Iris pigment epithelial cell (primary cell): ENCODE measurements at regions not wholly inside any gene's neighbourhood (a gene's known extent, or its start where the extent isn't known, plus 50 kb on each side); places are given as distances from the start of the nearest gene placed in this dataset.
A peak's percentile ranks its signal among the peaks of the same experiment; 100 is the strongest.
"Not testable (repeated sequence)": the region's sequence is repeated elsewhere in the genome, so short reads cannot be mapped to it uniquely, and the experiment has no call there.

Source experiments
- DNase-seq: peaks from one replicate; pipeline ENCODE4 v3.0.0-alpha.2; 2011; ENCODE audit warnings: low read depth

- no peak for DNase-seq
Measured at GRCh38 chr5:27963050-27963783, 924.8 kb upstream of the CDH9 start.

- DNase-seq = peak; percentile 36
Measured at GRCh38 chr5:27962198-27962597, 923.8 kb upstream of the CDH9 start.

GRCh38 chr5:27947088-27947487, 908.7 kb upstream of the CDH9 start:
- peak; percentile 23 for DNase-seq

GRCh38 chr5:27944471-27944870, 906.1 kb upstream of the CDH9 start:
- peak; percentile 55 for DNase-seq

- no peak for DNase-seq
Measured at GRCh38 chr5:27938989-27939388, 900.6 kb upstream of the CDH9 start.

- DNase-seq = no peak
Measured at GRCh38 chr5:27928060-27928459, 889.7 kb upstream of the CDH9 start.

- DNase-seq = no peak
Measured at GRCh38 chr5:27911216-27911615, 872.8 kb upstream of the CDH9 start.

- no peak for DNase-seq
Measured at GRCh38 chr5:27908341-27908740, 870.0 kb upstream of the CDH9 start.

GRCh38 chr5:27906931-27907601, 868.7 kb upstream of the CDH9 start:
- DNase-seq = peak; percentile 11

GRCh38 chr5:27906481-27906880, 868.1 kb upstream of the CDH9 start:
- DNase-seq = no peak

- DNase-seq = no peak
Measured at GRCh38 chr5:27900761-27901160, 862.4 kb upstream of the CDH9 start.

- peak; percentile 31 for DNase-seq
Measured at GRCh38 chr5:27876071-27876470, 837.7 kb upstream of the CDH9 start.

- DNase-seq = peak; percentile 8
Measured at GRCh38 chr5:27875148-27875547, 836.8 kb upstream of the CDH9 start.

GRCh38 chr5:27868292-27868691, 829.9 kb upstream of the CDH9 start:
- no peak for DNase-seq

- peak; percentile 8 for DNase-seq
Measured at GRCh38 chr5:27855491-27855890, 817.1 kb upstream of the CDH9 start.

- DNase-seq = peak; percentile 45
Measured at GRCh38 chr5:27854243-27854852, 816.0 kb upstream of the CDH9 start.

GRCh38 chr5:27845248-27845647, 806.9 kb upstream of the CDH9 start:
- DNase-seq = peak; percentile 12

- not testable (repeated sequence) for DNase-seq
Measured at GRCh38 chr5:27836704-27837103, 798.3 kb upstream of the CDH9 start.

- DNase-seq = no peak
Measured at GRCh38 chr5:27832886-27833285, 794.5 kb upstream of the CDH9 start.

GRCh38 chr5:27830546-27830945, 792.2 kb upstream of the CDH9 start:
- peak; percentile 74 for DNase-seq

- peak; percentile 29 for DNase-seq
Measured at GRCh38 chr5:27821681-27822080, 783.3 kb upstream of the CDH9 start.

- peak; percentile 44 for DNase-seq
Measured at GRCh38 chr5:27818888-27819287, 780.5 kb upstream of the CDH9 start.

GRCh38 chr5:27814983-27815382, 776.6 kb upstream of the CDH9 start:
- DNase-seq = no peak
